ENCODE measurements at regions not wholly inside any gene's neighbourhood (a gene's known extent, or its start where the extent isn't known, plus 50 kb on each side); places are given as distances from the start of the nearest gene placed in this dataset.

DNA sequence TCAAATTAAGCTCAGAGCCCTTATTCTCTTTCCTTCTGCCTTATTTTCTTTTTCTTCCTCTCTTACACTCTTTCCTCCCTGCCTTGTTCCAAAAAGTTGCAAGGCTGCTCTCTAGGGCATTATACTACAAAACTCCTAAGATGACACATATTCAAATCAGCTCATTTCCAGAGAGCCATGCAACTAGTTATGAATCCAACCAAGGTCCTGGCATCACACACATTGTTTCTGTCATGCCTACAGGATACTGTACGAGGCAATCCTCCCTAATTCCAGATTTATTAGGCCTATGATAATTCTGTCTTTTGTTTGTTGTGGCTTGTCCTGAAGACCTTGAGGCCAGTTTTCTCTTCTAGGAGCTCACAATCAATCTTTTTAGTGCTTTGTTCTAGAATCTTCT is 87.0 kb upstream of the TBCA start:
- TF ChIP-seq ELF1 (IDR thresholded peaks at IDR 0.05) (no peak), NFIC (IDR thresholded peaks at IDR 0.05; ENCODE audit: borderline replicate concordance) (no peak), FOSL2 (IDR thresholded peaks at IDR 0.05; ENCODE audit: borderline replicate concordance, low read depth) (no peak), MEF2A (IDR thresholded peaks at IDR 0.05; ENCODE audit: borderline replicate concordance, low read depth) (no peak), FOXJ3 (CRISPR knock-in tag; IDR thresholded peaks at IDR 0.05) (no peak), CHD2 (IDR thresholded peaks at IDR 0.05; ENCODE audit: low read length, partially characterized antibody) (no peak), SMC3 (IDR thresholded peaks at IDR 0.05; ENCODE audit: low read depth, low read length) (no peak)
- H3F3A ChIP-seq (replicated peaks; ENCODE audit: insufficient read depth) = no peaks in the 10 kb centered on the region
- no peak overlapping the region for H3K4me3 ChIP-seq (ENCODE audit: low read depth in 2 of 2, low read length in 1 of 2)
- H3K9me2 ChIP-seq = no peaks in the 10 kb centered on the region
- ChIA-PET POLR2A (no interaction called here), CTCF (interaction anchor here (1.2 kb wide), 1 partner anchor 20 kb away, joined by 3 read pairs; no protein-coding TSS in a partner anchor)
- no peaks in the 10 kb centered on the region for H3K9me3 ChIP-seq
- no peak overlapping the region for H3K9ac ChIP-seq
- H3K27me3 ChIP-seq (ENCODE audit: insufficient read depth) = no peaks in the 10 kb centered on the region
- H3K27ac ChIP-seq (ENCODE audit: low read depth in 2 of 2, low read length in 1 of 2) = no peak overlapping the region
- H3K79me2 ChIP-seq (ENCODE audit: insufficient read depth) = no peaks in the 10 kb centered on the region
- no peak overlapping the region for H2AFZ ChIP-seq (ENCODE audit: low read depth)
- H3K36me3 ChIP-seq (replicated peaks in 1 of 2; ENCODE audit: control insufficient read depth in 1 of 2, insufficient read depth in 2 of 2, low read length in 1 of 2) = no peaks in the 10 kb centered on the region
- 50% methylated on average over 1 of the region's 1 CpG for WGBS (ENCODE audit: low lambda C conversion rate)
- H3K4me2 ChIP-seq = no peak overlapping the region
- no peaks in the 10 kb centered on the region for H4K20me1 ChIP-seq (ENCODE audit: insufficient read depth)
- DNase-seq = no peak
- peaks cover 0 to 4% of the 10 kb centered on the region in 2 experiments; a peak in 1 of 4 replicates for H3K4me1 ChIP-seq (ENCODE audit: control insufficient read depth in 1 of 2, insufficient read depth in 2 of 2, low read depth in 1 of 2, low read length in 1 of 2)

DNA sequence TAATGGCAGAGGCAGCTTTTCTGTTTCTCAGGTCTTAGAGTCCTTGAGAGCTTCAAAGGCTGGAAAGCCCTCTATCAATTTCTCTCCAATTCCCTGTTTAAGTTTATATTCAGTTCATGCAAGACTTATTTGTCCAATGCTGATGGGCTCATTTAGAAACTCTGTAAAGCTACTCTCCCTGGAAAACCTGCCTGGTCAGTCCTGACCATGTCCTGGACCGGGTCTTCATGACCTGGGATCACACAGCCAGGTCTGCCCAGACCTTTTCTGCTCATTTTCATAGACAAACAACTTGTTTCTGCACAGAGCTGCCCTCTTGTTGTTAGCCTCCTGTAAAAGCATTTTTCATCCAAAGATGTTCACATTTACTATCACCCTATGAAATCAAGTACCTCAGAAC is 85.4 kb upstream of the TBCA start:
- H3F3A ChIP-seq (replicated peaks; ENCODE audit: insufficient read depth) = no peaks in the 10 kb centered on the region

DNA sequence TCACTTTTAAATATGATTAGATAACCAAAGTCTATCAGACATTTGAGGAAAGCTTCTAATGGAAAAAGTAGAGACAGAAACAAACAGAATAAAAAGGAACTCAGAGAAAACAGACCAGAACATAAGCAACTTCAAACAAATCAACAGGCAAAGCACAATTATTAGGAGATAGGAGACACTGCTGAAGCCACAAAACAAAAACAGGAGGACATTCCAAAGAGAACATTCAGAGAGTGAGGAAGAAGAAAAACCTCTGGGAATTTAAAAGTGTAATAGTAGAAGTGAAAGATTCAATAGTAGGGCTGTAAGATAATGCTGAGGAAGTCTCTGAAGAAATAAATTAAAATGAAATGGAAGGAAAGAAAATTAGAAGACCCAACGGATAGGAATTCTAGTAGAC is 83.2 kb upstream of the TBCA start:
- Histone ChIP-seq H3K36me3 (replicated peaks in 1 of 2; ENCODE audit: control insufficient read depth in 1 of 2, insufficient read depth in 2 of 2, low read length in 1 of 2) (no peaks in the 10 kb centered on the region), H3K27ac (ENCODE audit: low read depth in 2 of 2, low read length in 1 of 2) (no peak overlapping the region), H2AFZ (ENCODE audit: low read depth) (no peak overlapping the region), H3K9ac (no peak overlapping the region), H3K9me3 (no peaks in the 10 kb centered on the region), H3K4me3 (ENCODE audit: low read depth in 2 of 2, low read length in 1 of 2) (no peak overlapping the region), H3K4me2 (no peak overlapping the region), H3K79me2 (ENCODE audit: insufficient read depth) (no peaks in the 10 kb centered on the region), H3F3A (replicated peaks; ENCODE audit: insufficient read depth) (no peaks in the 10 kb centered on the region), H3K27me3 (ENCODE audit: insufficient read depth) (no peaks in the 10 kb centered on the region), H3K4me1 (ENCODE audit: control insufficient read depth in 1 of 2, insufficient read depth in 2 of 2, low read depth in 1 of 2, low read length in 1 of 2) (peaks cover 0 to 4% of the 10 kb centered on the region in 2 experiments; a peak in 1 of 4 replicates), H3K9me2 (no peaks in the 10 kb centered on the region), H4K20me1 (ENCODE audit: insufficient read depth) (no peaks in the 10 kb centered on the region)
- POLR2A ChIA-PET = no interaction called here
- no peak for DNase-seq
- 69% methylated on average over 1 of the region's 1 CpG for WGBS (ENCODE audit: low lambda C conversion rate)
- CTCF ChIA-PET = no interaction called here
- TF ChIP-seq, protein P1, sequence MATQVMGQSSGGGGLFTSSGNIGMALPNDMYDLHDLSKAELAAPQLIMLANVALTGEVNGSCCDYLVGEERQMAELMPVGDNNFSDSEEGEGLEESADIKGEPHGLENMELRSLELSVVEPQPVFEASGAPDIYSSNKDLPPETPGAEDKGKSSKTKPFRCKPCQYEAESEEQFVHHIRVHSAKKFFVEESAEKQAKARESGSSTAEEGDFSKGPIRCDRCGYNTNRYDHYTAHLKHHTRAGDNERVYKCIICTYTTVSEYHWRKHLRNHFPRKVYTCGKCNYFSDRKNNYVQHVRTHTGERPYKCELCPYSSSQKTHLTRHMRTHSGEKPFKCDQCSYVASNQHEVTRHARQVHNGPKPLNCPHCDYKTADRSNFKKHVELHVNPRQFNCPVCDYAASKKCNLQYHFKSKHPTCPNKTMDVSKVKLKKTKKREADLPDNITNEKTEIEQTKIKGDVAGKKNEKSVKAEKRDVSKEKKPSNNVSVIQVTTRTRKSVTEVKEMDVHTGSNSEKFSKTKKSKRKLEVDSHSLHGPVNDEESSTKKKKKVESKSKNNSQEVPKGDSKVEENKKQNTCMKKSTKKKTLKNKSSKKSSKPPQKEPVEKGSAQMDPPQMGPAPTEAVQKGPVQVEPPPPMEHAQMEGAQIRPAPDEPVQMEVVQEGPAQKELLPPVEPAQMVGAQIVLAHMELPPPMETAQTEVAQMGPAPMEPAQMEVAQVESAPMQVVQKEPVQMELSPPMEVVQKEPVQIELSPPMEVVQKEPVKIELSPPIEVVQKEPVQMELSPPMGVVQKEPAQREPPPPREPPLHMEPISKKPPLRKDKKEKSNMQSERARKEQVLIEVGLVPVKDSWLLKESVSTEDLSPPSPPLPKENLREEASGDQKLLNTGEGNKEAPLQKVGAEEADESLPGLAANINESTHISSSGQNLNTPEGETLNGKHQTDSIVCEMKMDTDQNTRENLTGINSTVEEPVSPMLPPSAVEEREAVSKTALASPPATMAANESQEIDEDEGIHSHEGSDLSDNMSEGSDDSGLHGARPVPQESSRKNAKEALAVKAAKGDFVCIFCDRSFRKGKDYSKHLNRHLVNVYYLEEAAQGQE (IDR thresholded peaks at IDR 0.05; ENCODE audit: low read depth, low read length) = no peak
- TF ChIP-seq, protein P2, sequence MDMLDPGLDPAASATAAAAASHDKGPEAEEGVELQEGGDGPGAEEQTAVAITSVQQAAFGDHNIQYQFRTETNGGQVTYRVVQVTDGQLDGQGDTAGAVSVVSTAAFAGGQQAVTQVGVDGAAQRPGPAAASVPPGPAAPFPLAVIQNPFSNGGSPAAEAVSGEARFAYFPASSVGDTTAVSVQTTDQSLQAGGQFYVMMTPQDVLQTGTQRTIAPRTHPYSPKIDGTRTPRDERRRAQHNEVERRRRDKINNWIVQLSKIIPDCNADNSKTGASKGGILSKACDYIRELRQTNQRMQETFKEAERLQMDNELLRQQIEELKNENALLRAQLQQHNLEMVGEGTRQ (IDR thresholded peaks at IDR 0.05; ENCODE audit: borderline replicate concordance, low read depth, low read length) = no peak
- TF ChIP-seq YY1 (IDR thresholded peaks at IDR 0.05; ENCODE audit: low read depth) (no peak), NRF1 (IDR thresholded peaks at IDR 0.05; ENCODE audit: low read depth, low read length) (no peak), RFX5 (IDR thresholded peaks at IDR 0.05; ENCODE audit: low read length) (no peak)

More for the DNA sequence above, 85.4 kb upstream of the TBCA start:
- H3K79me2 ChIP-seq (ENCODE audit: insufficient read depth) = no peaks in the 10 kb centered on the region
- TF ChIP-seq, protein P3, sequence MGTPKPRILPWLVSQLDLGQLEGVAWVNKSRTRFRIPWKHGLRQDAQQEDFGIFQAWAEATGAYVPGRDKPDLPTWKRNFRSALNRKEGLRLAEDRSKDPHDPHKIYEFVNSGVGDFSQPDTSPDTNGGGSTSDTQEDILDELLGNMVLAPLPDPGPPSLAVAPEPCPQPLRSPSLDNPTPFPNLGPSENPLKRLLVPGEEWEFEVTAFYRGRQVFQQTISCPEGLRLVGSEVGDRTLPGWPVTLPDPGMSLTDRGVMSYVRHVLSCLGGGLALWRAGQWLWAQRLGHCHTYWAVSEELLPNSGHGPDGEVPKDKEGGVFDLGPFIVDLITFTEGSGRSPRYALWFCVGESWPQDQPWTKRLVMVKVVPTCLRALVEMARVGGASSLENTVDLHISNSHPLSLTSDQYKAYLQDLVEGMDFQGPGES (IDR thresholded peaks at IDR 0.05; ENCODE audit: low read depth, low read length) = no peak
- TF ChIP-seq FOXJ3 (CRISPR knock-in tag; IDR thresholded peaks at IDR 0.05) (no peak), JUND (IDR thresholded peaks at IDR 0.05) (no peak), ELF1 (IDR thresholded peaks at IDR 0.05) (no peak), POLR2AphosphoS5 (IDR thresholded peaks at IDR 0.05; ENCODE audit: low read depth, low read length) (no peak), RXRA (IDR thresholded peaks at IDR 0.05; ENCODE audit: borderline replicate concordance, low read depth) (no peak), GABPA (IDR thresholded peaks at IDR 0.05; ENCODE audit: low read depth) (no peak)
- H3K27ac ChIP-seq (ENCODE audit: low read depth in 2 of 2, low read length in 1 of 2) = no peak overlapping the region
- H3K4me1 ChIP-seq (ENCODE audit: control insufficient read depth in 1 of 2, insufficient read depth in 2 of 2, low read depth in 1 of 2, low read length in 1 of 2) = peaks cover 0 to 4% of the 10 kb centered on the region in 2 experiments; a peak in 1 of 4 replicates
- H3K9me2 ChIP-seq = no peaks in the 10 kb centered on the region
- no peaks in the 10 kb centered on the region for H3K36me3 ChIP-seq (replicated peaks in 1 of 2; ENCODE audit: control insufficient read depth in 1 of 2, insufficient read depth in 2 of 2, low read length in 1 of 2)
- DNase-seq = no peak
- H3K4me2 ChIP-seq = no peak overlapping the region
- 80% methylated on average over 1 of the region's 1 CpG for WGBS (ENCODE audit: low lambda C conversion rate)
- H4K20me1 ChIP-seq (ENCODE audit: insufficient read depth) = no peaks in the 10 kb centered on the region
- ChIA-PET POLR2A (no interaction called here), CTCF (no interaction called here)
- no peaks in the 10 kb centered on the region for H3K27me3 ChIP-seq (ENCODE audit: insufficient read depth)
- H3K9me3 ChIP-seq = no peaks in the 10 kb centered on the region
- H2AFZ ChIP-seq (ENCODE audit: low read depth) = no peak overlapping the region
- no peak overlapping the region for H3K9ac ChIP-seq
- no peak overlapping the region for H3K4me3 ChIP-seq (ENCODE audit: low read depth in 2 of 2, low read length in 1 of 2)
